ENCODE measurements at regions not wholly inside any gene's neighbourhood (a gene's known extent, or its start where the extent isn't known, plus 50 kb on each side); places are given as distances from the start of the nearest gene placed in this dataset.
"Not testable (repeated sequence)": the region's sequence is repeated elsewhere in the genome, so short reads cannot be mapped to it uniquely, and the experiment has no call there.

GRCh38 chr9:87049929-87050608 is 102.8 kb upstream of the GAS1 start:
- not testable (repeated sequence) for DNase-seq

- no peak for DNase-seq
Observed at GRCh38 chr9:87054999-87055686, 107.8 kb upstream of the GAS1 start.

DNA sequence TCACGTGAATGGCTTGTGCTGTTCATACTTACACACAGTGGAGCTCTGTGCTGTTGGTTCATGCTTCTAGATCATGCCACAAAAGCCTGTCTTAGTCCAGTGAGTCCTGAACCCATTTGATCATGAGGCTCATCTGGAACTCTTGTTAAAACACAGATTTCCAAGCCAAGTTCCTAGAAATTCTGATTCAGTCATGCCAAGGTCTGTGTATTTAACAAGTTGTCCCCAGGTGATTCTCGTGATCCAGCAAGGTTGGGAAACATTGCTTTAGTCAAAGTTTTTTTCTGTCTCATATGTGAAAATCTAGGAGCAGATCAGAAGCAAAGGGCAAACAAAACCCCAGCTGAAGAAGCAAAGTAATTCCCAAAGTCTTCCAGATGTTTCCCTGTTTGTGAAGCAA is 112.5 kb upstream of the GAS1 start:
- no peak for DNase-seq

DNA sequence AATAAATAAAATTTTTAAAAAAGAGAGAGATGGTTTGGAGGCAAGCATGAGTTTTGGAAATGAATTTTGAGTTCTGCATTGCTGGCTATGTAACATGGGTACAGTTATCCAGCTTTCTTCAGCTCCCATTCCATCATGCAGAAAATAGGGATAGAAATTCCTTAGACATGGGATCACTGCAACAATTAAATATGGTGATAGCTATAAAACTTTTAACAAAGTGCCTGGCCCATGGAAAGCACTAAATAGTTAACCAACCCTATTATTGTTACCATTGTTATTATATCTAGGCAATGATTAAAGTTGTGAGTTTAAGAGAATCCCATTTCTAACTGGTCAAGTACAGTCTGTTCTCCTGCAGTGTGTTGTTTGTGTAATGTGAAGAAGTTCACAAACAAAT is 115.4 kb upstream of the GAS1 start:
- no peak for DNase-seq

- no peak for DNase-seq
Observed at GRCh38 chr9:87063246-87063645, 115.9 kb upstream of the GAS1 start.

DNA sequence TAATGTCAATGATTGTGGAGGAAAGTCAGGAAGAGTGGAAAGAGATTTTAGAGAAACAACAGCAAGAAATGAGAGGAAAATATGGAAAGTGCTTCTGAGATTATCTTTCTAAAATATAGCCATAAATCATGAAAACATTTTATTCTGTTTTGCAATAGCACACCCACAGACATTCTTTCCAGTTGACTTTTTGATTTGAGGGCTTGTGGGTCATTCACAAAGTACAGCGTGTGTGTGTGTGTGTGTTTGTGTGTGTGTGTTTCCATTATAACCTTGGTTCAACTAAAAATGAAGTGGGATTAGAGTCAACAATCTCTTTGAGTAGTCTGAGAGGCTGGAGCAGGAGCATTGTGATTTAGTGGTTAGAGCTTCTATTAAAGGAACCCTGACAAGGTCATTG is 116.6 kb upstream of the GAS1 start:
- DNase-seq = no peak

- no peak for DNase-seq
Observed at GRCh38 chr9:87064311-87064710, 117.0 kb upstream of the GAS1 start.

- DNase-seq = no peak
Observed at GRCh38 chr9:87065981-87066380, 118.7 kb upstream of the GAS1 start.

- DNase-seq = no peak
Observed at GRCh38 chr9:87067426-87067825, 120.1 kb upstream of the GAS1 start.

DNA sequence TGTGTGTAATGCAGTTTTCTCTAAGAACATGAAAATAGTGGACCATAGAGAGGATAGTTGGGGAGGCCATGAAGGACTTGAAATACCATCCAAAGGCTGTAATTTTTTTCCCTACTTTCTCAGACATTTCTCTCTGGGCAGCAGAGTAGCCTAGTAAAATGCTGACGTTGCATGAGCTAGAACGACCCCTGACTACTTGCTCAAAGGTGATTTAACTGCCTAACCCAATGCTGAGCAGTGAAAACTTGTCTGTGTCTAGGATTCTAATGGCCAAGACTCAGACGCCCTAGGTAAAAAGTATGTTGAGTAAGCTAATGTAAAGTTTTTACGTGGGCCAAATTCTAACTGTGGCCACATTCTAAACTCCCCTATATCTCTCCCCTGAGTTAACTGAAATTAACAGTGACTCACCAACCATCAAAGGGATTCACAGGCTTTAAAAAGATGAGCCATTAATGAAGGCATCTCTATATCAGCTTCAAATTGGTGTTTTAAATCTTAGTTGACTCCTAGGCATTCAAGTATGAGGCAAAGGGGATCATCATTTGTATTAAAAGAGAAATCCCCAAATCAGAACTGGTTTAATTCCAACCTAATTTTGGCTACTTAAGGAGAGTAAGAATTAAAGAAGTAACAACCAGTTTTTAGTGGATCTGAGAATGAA is 121.0 kb upstream of the GAS1 start:
- no peak for DNase-seq

- no peak for DNase-seq
Observed at GRCh38 chr9:87069690-87070089, 122.4 kb upstream of the GAS1 start.

DNA sequence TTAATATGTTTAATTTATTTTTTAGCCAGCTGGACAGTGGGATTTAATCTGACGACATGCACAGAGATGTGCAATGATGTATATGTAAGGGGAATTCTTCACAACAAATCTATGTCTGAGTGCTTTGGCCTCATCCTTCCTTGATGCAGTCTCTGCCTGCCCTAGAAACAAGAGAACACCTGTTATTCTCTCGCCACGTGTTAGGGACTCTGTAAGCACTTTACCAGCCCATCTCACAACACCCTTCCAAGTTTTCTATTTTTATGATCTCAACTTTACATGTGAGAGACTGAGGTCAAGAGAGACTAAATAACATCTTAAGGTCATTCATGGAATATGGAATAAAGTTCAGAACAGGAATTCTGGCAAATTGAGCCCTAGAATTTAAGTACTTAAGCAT is 123.0 kb upstream of the GAS1 start:
- DNase-seq = no peak

DNA sequence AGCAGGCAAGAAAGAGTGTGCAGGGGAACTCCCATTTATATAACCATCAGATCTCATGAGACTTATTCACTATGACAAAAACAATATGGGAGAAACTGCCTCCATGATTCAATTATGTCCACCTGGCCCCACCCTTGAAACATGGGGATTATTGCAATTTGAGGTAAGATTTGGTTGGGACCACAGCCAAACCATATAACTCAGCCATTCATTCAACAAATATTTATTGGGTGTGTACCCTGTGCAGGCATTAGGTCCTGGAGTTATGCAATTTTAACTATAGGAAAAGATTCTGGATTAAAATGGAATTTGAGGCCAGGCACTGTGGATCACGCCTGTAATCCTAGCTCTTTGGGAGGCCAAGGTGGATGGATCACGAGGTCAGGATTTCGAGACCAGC is 124.2 kb upstream of the GAS1 start:
- no peak for DNase-seq

DNA sequence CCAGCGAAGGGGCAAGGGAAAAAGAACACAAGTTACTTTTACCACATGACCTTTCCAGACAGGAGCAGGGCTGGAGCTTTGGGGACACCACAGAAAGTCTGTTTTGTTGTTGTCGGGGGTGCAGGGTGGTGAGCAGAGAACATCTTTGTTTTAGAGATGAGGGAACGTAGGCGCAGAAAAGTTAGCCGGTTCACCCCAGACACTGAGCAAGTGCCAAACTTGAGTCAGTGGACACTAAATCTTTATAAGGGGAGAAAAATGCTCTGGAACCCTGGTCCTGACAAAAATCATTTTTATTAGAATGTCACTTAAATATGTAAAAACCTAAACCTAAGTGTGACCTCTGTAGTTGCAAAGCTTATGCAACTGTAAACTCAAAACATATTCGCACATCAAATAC is 126.4 kb upstream of the GAS1 start:
- no peak for DNase-seq

GRCh38 chr9:87075537-87075936 is 128.2 kb upstream of the GAS1 start:
- DNase-seq = no peak

- no peak for DNase-seq
Observed at GRCh38 chr9:87076825-87077224, 129.5 kb upstream of the GAS1 start.

GRCh38 chr9:87077986-87078385 is 130.7 kb upstream of the GAS1 start:
- no peak for DNase-seq

DNA sequence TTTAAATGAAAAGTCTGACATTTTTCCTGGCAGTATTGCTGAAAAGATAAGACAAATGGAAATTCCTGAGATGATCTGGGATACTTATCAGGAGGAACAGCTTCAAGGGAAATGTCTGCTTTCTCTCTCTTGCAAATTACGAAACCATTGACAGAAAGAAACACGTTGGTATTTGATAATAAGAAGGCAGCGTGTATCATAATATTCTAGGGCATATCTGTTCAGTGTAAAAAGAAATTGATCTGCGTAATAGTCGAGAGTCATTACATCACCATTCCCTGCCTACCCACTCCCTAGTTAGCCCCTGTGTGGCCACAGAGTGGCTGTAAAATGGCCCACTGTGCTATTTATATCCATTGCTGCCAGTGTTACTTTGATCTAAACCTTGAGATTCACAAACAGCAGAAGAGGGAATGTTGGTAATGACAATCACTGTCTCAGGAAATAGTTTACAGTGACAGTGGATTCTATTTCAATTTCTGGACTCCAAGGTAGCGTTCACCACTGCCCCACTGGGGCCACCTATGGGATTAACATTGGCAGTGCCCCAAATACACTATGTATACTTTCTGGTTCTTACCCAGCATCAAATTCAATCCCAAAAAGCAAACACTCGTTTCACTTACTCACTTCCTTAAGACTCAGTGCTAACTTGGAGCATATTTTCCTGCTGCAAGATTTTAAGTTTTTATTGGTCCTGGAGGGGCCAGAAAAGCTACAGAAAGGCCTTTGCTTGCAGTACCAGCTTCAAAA is 133.4 kb upstream of the GAS1 start:
- DNase-seq = no peak

- DNase-seq = no peak
Observed at GRCh38 chr9:87081503-87081902, 134.2 kb upstream of the GAS1 start.

DNA sequence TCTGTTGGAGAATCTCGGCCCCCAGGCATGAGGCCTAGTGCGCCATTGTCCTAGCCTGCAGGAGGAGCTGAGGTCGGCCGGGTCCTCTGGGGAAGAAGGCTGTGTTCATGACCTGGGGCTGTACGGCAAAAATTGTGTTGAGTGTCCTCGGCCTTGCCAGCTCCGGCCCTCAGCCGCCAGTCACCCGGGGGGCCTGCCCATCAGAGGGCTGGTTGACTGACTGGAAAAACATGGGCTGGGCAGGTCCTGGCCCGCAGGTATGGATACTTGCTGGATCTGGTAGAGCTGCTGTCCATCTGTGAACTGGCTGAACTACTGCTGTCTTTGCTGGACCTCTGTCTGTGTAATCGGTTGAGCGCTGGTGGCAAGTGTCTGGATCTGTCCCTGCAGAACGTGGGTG is 136.7 kb upstream of the GAS1 start:
- DNase-seq = no peak

DNA sequence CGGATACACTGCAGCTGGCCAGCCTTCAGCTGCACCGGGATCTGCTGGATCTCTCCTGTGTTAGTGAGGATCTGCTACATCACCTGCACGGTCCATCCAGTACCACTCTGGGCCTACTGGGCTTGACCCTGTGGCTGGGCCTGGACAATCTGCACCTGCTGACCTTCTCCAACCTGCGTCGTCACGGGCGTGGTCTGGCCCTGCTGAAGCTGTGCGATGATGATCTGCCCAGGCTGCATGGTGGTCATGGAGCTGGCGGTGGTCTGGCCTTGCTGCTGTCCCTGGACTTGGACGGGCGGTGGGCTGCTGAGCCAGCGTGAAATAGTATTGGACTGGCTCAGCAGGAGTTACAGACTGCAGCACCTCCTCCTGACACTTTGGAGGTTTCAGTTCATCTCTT is 137.1 kb upstream of the GAS1 start:
- no peak for DNase-seq

DNA sequence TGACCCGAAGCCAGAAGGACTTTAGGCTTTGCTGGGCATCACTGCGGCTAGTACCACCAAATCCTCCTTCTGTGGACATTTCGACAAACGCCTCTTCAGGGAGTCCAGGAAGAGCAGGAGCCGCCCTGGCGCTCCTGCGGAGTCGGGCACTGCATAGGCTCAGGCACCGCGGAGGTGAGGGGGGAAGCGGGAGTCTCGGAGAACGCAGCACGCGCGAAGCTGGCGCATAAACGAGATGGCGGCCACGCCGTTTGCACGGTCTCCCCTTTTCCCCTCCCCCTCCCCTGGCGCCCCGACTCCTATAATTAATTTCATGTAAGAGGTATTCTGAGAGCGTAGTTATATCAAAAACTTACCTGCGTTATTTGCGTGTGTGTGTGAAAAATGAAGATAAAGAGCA is 137.8 kb upstream of the GAS1 start:
- no peak for DNase-seq

DNA sequence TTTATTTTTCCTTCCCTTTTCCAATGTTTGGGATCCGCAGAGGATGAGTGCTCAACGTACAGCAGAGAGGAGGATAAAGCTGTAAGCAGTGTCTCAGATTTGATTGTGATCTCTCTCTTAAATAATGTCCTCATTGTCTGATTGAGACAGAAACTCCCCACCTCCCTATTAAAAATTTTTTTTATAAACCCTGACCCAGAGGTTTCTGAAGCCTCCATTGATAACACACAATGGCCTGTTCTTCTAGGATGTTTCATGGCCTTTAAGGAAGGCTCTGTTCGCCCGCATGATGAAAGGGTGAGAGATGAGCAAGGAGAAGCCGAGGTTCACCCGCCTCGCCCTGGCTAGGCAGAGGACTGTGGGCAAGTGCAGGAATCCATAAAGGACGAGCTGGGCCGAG is 138.2 kb upstream of the GAS1 start:
- DNase-seq = no peak

Measured in NCI-H524 treated with DMSO at 0.1 percent for 48 hours (cell line).